Astrocyte of the spinal cord (primary cell): ENCODE measurements at regions not wholly inside any gene's neighbourhood (a gene's known extent, or its start where the extent isn't known, plus 50 kb on each side); places are given as distances from the start of the nearest gene placed in this dataset.

ENCODE experiments used
- DNase-seq: peaks from one replicate; pipeline ENCODE4 v3.0.0; 2011; ENCODE audit warnings: low read depth, low spot score
- H3K4me3 ChIP-seq: 2 replicates; pipeline ENCODE4 v1.5.1; 2011; ENCODE audit warnings: low read depth, mild to moderate bottlenecking, low read length, moderate library complexity
- in situ Hi-C: cut with HindIII; loops from 2 replicates; pipeline ENCODE4 v1.10.0; 2017; ENCODE audit warnings: low sequenced_read_pairs
- TF ChIP-seq, protein P1 (sequence below): IDR thresholded peaks from 2 replicates; pipeline ENCODE4 v1.5.1; 2012; ENCODE audit warnings: low read depth, mild to moderate bottlenecking, low read length, inconsistent platforms

- TF ChIP-seq, protein P1, sequence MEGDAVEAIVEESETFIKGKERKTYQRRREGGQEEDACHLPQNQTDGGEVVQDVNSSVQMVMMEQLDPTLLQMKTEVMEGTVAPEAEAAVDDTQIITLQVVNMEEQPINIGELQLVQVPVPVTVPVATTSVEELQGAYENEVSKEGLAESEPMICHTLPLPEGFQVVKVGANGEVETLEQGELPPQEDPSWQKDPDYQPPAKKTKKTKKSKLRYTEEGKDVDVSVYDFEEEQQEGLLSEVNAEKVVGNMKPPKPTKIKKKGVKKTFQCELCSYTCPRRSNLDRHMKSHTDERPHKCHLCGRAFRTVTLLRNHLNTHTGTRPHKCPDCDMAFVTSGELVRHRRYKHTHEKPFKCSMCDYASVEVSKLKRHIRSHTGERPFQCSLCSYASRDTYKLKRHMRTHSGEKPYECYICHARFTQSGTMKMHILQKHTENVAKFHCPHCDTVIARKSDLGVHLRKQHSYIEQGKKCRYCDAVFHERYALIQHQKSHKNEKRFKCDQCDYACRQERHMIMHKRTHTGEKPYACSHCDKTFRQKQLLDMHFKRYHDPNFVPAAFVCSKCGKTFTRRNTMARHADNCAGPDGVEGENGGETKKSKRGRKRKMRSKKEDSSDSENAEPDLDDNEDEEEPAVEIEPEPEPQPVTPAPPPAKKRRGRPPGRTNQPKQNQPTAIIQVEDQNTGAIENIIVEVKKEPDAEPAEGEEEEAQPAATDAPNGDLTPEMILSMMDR, result no peak
- in situ Hi-C loops, result no loop called here
- no peak overlapping the region for H3K4me3 ChIP-seq
- DNase-seq, result no peak
These were observed 426.3 kb upstream of the FAM241A start for GRCh38 chr4:111718763-111719559.

DNA sequence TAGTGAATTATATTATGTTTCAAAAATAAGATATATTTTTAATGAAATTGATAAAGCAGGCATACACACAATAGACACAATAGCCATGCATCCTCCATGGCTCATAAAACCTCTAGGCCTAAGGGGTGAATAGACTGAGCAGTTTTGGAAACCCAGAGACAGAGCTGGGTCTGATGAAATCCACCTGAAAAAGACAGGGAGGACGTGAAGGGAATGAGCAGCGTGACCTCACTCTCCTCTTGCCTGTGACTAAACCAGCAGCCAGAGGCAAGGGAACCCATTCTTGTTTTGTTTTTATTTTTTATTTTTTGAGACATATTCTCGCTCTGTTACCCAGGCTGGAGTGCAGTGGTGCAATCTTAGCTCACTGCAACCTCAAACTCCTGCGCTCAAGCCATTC, 424.4 kb upstream of the FAM241A start:
- TF ChIP-seq, protein P1, result no peak

DNA sequence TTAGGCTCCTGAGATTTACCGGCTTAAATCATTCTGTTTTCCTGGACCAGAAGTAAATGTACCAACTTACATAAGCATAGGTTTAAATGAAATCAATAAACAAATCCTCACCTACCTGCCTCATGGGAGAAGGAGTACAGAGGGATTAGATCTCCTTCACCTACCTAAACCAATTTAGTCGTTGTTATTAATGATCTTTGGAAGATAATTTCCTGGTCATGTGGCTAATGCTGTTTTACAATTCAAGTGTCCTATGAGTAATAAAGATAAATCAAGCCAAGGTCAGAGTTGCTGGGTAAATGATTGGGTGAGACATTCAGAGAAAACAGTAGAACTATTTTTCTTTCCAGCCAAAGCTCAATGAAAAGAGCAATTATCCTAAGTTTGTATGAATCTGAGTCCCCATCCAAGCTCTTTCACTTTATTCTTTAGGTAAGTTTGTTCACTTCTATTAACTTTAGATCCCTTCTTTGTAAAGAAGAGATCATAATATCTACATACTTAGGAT, 423.0 kb upstream of the FAM241A start:
- in situ Hi-C loops, result no loop called here
- no peak overlapping the region for H3K4me3 ChIP-seq
- TF ChIP-seq, protein P1, result no peak
- no peak for DNase-seq

More for the DNA sequence above, 424.4 kb upstream of the FAM241A start:
- in situ Hi-C loops, result no loop called here
- no peak overlapping the region for H3K4me3 ChIP-seq
- no peak for DNase-seq

GRCh38 chr4:111736516-111736915, 408.7 kb upstream of the FAM241A start:
- H3K4me3 ChIP-seq, result no peak overlapping the region
- in situ Hi-C loops, result no loop called here
- no peak for DNase-seq
- TF ChIP-seq, protein P1, result no peak

- TF ChIP-seq, protein P1, result no peak
- H3K4me3 ChIP-seq, result no peak overlapping the region
- no peak for DNase-seq
- in situ Hi-C loops, result no loop called here
These were observed 400.4 kb upstream of the FAM241A start for GRCh38 chr4:111744847-111745246.

GRCh38 chr4:111748157-111748556, 397.1 kb upstream of the FAM241A start:
- H3K4me3 ChIP-seq, result no peak overlapping the region
- DNase-seq, result no peak
- TF ChIP-seq, protein P1, result no peak
- in situ Hi-C loops, result no loop called here
